GM21528 (cell line): ENCODE measurements at regions not wholly inside any gene's neighbourhood (a gene's known extent, or its start where the extent isn't known, plus 50 kb on each side); places are given as distances from the start of the nearest gene placed in this dataset.

ENCODE experiments used
- ATAC-seq: cut with Tn5 transposase; IDR thresholded peaks from one replicate; pipeline ENCODE4 v1.9.1; 2021; ENCODE audit warnings: mild to moderate bottlenecking, moderate library complexity; ENCODE audit not compliant: unreplicated experiment, low FRiP score

DNA sequence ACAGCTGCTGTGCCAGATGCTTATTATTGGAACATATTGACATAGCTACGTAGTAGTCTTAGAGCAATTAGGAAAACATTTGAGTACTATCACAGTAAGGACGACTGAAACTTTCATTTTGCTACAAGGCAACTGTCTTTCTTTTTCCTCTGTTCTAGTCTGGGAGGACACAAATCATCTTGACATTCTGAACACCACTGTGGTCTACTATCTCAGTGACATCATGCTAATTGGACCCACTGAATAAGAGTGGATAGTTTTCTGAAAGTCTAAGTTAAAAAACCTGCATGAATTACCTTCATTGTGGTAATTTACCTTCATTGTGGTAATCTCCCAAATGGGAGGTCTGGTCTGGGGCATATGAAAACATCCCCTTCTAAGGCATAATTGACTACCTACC lies 163.3 kb upstream of the MOCS1 start:
- no peak for ATAC-seq

DNA sequence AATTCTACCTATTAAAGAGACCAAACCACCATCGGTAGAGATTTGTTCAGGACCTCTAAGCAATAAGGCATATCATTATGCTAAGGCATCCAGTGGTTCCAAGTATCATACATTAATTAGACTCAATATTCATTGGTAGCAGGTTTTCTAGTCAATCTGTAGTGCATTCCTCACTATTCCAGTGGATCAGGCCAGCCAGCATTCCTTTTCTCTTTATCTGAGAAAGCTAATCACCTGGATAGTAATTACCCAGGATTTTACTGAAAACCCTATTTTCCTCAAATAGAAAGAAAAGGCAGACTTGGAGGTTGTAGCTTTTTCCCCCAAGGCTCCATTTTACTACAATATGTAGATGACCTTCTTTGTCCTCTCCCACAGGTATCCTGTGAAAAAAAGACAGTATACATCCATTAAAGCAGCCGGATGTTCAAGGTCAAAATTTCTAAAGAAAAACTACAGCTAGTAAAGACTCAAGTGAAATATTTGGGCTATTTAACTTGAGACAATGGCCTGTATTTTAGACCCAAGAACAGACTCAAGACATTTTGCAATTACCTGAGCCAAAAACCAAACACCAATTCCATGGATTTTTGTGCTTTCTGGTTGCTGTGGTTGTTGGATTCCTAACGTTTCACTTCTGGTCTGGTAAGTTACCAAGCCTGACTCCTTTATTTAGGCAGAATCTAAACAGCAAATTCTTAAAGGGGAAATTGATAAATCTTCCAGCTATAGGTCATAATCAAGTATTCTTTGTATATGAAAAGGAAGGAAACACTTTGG lies 149.1 kb upstream of the MOCS1 start:
- ATAC-seq, result no peak

DNA sequence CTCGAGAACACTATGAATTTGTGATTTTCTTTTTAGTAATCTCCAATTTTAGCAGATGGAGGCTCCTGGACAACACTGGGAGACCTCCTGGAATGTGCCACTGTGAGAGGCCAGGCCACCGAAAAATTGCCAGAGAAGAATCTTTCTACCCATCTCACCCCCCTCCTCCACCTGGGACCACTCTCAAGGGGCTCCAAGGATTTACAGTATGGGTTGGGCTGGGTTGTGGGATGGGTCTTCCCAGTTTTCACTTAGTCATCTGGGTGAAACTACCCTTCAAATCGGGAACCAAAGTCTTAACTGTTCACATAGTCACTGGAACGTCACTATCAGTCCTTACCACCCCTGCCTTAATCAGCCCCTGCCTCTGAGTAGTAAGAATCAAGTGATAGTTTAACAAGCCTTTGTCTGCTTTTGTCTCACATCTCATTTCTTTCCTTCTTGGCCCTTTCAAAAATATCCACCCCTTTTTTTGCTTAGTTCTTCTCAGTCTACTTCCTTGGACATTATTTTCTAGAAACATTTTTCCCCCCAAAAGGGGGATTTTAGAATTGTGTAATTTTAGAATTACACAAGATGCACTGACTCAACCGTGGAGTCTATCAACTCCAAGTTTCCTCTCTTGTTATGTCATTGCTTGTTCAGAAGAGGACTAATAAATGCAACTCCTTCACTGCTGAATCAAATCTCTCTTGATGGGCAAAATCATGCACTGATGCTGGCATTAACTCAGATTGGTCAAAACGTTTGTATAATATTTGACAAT lies 148.2 kb upstream of the MOCS1 start:
- no peak for ATAC-seq

DNA sequence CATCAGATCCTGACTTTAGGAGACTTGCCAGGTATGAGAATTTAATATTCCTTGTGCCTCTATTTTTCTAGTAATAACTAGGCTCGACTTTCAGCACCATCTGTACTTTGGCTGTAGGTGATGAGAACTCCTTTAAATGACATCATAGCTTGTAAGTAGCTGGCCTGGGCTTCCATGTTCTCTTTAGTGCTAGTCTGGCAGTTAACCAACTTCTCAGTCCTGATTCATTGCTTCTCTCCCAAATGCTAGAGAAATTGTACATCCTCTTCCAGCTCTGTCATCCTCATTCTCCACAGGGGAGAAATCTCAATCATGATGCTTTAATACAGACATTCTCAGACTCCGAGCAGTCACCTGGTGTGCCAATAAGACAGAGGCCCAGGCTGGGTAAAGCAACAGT lies 143.5 kb upstream of the MOCS1 start:
- no peak for ATAC-seq

DNA sequence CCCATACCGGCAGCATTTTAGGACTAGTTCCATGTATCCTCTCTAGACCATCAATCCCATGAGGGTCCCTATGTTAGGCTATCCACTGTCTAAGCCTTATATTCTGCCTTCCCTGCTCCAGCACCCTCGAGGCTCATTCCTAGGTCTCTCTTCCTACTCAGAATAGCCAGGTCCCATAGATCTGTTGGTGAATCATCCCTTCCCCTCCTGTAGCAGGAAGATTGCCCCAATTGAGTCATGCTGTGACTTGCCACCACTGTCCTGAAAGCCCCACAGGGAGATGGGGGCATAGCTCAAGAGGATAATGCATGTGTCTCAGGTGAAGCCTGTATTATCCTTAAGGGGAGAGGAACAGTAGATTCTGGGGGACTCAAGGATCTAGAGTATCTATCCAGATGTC lies 143.1 kb upstream of the MOCS1 start:
- ATAC-seq, result no peak

DNA sequence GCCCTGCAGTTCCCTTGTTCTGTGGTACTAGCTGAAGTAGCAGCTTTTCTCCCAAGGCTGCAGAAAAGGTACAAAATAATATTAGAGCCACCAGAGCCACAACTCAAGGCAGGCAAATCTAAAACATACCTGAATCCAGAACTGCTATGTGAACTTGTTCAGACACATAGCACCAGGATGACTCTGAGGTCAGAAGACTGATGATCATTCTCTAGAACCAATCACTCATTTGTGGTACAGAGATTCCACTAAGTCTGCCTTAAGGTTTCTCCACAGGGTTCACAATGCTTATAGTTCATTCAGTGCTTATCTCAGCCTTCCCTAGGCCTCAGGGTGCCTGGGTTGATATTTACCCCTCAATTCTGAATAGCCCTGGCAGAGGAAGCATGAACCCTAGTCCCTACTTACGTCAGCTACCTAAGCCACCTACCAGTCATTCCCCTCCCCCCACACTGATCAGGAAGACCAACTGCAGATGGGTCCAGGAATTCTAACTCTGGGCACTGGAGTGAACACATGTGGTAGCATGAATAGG lies 140.9 kb upstream of the MOCS1 start:
- ATAC-seq, result no peak

DNA sequence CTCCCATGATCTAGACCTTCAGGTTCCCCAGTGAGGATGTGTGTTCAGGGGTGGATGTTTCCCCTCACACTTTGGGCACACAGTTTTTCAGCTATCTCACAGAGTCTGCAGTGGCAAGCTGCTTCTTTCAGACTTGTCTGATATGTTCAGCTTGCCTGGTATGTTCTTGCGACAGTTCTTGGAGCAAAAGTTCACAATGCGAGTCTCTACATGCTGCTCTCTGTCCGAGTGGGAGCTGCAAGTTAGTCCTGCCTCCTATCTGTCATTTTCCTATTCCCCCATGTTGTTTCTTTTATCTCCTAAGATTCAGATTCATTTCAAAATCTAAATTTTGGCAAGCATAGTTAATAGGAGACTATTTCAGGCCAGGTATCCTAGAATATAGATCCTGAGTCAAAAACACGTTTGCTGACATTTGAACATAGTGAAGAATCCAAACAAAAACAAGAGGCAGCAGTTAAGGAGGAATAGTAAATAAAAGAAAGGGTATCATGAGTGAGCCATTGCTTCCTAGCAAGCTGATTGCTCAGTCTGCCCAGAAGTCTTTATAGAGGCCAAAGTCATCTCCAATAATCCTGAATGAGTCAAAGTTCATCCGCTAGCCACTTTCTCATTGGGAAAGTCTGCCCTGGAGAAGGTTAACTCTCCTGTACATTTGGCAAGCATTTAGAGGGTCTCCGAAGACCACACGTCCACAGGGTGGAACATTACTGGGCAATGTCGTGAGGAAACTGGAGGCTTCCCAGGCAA lies 140.2 kb upstream of the MOCS1 start:
- ATAC-seq, result no peak

DNA sequence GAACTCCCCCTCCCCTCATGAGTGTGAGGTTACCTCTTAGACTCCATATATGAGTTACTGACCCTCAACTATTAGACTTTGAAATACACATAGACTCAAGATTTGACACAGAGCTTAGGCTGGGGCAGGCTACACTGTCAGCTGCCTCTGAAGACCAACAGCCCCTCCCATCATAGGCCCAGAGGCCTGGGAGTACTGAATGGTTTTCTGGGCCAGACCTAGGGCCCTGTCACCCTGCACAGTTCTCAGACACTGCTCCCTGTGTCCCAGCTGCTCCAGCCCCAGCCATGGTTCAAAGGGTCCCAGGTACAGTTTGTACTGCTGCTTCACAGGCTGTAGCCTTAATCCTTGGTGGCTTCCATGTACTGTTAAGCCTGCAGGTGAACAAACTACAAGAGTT lies 132.1 kb upstream of the MOCS1 start:
- no peak for ATAC-seq

DNA sequence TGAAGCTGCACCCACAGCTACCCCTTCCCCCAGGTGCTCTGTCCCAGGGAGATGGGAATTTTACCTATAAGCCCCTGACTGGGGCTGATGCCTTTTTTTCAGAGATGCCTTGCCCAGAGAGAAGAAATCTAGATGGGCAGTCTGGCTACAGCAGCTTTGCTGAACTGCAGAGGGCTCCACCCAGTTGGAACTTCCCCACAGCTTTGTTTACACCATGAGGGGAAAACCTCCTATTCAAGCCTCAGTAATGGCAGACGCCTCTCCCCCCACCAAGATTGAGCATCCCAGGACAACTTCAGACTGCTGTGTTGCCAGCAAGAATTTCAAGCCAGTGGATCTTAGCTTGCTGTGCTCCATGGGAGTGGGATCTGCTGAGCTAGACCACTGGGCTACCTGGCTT lies 122.6 kb upstream of the MOCS1 start:
- ATAC-seq, result no peak

DNA sequence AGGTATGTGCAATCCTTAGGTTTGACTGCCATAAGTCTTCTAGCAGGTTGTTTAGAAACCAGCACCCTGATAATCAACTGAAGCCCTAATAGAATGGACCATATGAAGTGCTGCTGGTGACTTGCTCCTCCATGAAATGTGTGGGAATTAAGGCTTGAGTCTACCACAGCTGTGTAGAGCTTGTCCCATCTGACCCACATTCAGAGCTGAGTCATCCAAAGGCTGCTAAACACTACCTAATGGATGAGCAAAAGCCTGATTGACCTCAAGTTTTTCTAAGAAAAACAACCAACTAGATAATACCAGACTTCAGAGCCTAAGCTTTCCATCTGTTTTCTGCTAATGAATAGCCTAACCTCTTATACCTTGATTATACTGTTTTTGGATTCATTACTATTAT lies 120.3 kb upstream of the MOCS1 start:
- no peak for ATAC-seq

DNA sequence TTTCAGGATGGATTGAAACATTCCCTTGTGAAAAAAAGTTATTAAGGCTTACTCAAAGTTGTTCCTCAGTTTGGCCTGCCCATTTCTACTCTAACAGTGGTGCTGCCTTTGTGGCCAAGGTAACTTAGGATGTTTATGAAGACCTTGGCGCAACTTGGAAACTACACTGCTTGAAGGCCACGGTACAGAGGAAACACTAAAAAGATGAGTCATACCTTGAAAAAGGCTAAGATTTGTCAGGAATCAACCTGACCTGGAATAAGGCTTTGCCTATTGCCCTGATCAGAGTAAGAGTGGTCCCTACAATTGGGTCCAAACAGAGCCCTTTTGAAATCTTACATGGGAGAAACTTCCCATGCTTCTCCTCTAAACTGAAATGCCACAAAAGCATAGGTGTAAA lies 119.9 kb upstream of the MOCS1 start:
- ATAC-seq, result no peak

DNA sequence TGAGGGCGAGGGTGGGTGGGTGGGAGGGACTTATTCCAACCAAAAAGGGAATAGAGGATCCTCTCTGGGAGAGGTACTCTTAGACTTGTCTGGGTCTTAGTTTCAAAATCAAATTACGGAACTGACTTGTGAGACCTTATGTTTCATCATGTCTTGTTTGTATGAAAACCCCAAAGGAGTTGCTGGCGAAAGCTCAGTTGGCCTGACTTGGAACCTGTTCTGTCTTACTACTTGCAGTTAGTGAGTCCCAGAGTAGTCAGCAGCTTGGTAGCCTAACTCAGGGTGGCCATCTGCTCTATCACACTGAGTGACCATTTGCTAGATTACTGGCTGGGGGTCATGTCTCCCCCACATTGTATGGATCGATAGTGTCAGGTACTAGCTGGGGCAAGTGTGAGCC lies 114.9 kb upstream of the MOCS1 start:
- no peak for ATAC-seq

DNA sequence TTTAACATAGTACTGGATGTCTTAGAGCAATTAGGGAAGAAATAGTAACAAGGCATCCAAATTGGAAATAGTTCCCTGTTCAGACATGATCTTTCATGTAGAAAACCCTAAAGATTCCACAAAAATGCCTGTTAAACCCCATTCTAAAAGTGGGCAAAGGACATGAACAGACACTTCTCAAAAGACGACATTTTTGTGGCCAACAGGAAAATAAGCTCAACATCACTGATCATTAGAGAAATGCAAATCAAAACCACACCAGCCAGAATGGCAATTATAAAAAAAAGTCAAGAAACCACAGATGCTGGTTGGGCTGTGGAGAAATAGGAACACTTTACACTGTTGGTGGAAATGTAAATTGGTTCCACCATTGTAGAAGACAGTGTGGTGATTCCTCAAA lies 109.9 kb upstream of the MOCS1 start:
- no peak for ATAC-seq

DNA sequence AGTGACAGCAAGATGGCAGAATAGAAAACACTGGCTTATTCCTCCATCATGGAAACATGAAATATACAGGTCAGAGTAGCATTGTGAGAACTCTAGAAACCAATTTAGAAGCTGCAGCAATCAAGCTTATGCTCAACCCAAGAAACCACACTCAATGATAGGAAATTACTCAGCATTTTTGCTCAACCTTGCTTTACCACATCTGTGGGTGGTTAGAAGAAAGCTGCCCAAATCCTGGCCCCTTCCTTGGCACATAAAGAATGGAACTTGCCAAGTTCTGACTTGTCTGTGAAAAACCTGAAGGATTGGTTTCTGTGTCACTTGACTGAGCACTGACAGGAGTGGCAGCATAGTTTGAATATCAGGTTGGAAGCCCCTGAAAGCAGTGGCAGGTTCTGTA lies 108.0 kb upstream of the MOCS1 start:
- ATAC-seq, result no peak

DNA sequence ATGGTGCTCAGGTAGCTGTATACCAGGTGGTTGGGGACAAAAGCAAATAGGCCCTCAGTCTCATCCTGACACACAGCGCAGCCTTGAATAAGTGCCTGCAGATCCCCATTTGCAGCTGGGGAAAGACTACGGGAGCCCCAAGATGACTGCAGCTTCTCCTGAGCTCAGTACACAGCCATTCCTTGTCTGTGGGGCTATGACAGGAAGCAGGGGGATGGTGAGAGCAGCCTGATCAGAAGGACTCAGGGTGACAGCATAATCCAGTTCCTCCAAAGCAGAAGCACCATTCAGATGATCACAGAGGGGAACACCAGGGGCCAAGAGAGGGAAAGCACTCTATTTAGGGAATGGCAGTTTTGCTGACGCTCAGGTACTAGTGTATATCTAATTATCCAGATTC lies 104.8 kb upstream of the MOCS1 start:
- ATAC-seq, result no peak

DNA sequence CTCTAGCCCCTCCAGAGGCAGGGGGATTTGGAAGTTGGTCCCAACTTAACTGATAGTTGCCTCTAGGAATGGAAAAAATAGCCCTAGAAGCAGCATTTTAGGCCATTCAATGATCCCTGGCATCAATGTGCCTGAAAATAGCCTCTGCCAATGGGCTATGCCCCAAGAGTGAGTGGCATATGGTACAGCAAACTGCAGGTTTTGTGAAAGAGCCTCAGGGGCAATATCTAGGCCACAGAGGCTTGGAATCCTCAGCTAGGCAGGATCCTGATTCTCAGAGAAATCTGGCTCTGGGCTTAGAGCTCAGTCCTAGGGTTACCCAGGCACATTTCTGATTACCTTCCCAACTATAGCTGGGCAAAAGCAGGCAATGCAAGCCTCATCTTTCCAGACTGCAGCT lies 104.4 kb upstream of the MOCS1 start:
- ATAC-seq, result no peak

DNA sequence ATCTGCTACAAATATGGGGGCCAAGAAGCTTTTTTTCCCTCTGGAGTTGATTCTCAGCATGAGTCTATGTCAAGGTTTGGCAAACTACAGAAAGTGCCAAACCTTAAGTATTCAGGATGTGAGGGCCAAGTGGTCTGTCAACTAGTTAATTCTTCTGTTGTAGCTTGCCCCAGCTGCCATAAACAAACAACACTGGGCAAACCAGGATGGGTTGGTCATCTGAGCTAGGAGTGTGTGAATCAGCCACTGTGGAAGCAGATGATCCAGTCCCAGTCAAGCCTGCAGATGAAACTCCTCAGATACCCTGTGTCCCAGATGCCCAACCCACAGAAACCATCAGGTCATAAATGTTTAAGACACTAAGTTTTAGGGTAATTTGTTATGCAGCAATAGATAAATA lies 103.0 kb upstream of the MOCS1 start:
- ATAC-seq, result no peak

DNA sequence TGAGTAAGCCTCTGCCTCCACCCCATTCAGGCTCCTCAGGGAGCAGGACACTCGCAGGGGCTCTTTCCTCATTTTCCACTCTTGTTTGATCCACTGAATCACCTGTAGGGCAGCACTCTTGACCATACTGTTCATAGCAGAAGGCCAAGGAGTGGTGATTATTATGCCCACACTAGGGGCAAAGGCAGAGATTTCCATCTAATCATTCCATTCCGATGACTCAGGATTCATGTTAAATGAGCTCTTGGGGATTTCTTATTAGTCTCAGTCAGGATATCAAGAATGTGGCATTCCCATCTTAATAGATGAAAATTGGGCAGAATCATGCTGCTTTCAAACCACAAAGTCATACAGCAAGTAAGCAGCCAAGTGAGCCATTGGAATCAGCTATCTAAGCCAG lies 101.9 kb upstream of the MOCS1 start:
- ATAC-seq, result no peak

DNA sequence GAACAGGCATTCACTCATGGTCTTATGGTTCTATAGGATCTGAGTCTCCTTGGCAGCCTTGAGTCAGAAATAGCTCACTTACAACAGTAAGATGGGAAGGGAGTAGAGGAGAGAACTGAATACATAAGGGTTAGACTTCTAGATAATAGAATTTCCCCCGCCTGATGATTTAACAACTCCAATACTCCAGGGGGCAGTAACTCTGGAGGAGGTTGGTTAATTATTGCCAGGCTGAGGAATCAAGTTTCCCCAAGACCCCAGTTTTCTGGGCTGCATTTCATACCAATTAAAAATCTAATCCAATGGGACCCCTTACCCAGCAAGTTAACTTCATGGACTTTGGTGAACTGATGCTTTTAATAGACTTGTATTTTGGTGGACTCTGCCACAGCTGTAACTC lies 94.2 kb upstream of the MOCS1 start:
- ATAC-seq, result no peak

DNA sequence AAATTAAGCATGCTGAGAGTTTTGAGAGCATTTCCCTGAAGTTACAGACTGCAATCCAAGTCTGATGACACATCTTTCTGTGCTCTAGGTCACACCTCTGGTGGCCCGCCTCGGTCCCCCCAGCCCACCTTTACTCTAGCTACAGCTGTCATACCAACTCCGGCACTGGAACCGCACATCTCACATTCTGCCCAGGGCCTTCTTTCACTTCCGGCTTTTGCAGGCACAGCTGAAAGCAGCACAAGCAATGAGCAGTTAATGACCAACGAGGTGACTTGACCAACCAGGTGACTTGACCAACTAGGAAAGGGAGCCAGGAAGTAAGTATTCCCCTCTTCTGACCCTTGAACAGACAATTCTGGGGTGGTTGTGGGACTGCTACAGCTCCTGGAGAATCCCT lies 88.6 kb upstream of the MOCS1 start:
- ATAC-seq, result no peak

DNA sequence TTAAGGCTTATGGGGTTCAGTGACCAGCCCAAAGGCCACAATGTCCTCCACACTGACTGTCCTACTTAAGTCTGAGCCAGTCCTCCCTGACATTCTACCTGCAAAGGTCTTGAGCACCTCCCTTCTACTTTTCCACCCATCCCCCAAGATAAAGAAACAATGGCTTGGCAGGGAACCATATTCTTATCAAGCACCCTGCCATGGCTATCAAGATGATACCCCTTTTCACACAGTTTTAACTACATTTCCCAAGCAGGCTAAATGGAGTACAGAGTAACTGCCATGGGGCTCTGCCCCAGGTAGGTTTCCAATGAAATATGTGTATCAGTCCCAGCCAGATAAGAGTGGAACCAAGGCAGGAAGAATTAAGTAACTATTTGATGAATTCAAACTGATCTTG lies 85.9 kb upstream of the MOCS1 start:
- no peak for ATAC-seq
